GM21390 (cell line): ENCODE measurements at regions not wholly inside any gene's neighbourhood (a gene's known extent, or its start where the extent isn't known, plus 50 kb on each side); places are given as distances from the start of the nearest gene placed in this dataset.
A peak's percentile ranks its signal among the peaks of the same experiment; 100 is the strongest.

ENCODE experiments used
- ATAC-seq: cut with Tn5 transposase; IDR thresholded peaks from one replicate; pipeline ENCODE4 v1.9.1; 2021; ENCODE audit not compliant: unreplicated experiment

DNA sequence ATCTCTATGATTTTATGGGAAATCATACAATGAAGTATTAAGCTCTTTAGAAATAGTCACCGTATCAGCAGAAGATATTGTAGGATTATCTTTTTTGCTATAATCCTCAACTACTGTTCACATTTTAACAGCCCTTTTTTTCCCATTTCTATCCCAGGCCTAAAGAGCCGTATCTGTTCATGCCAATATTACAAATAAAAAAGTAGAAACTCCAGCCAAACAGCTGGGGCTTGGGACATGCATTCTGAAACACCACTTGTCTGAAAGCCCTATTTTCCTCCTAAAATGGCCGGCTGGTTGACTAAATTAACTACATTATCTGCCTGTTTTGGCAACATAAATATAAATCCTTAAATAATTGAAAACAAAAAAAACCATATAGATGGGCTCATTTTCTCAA lies 477.8 kb downstream of the CDH2 start:
- ATAC-seq = no peak

DNA sequence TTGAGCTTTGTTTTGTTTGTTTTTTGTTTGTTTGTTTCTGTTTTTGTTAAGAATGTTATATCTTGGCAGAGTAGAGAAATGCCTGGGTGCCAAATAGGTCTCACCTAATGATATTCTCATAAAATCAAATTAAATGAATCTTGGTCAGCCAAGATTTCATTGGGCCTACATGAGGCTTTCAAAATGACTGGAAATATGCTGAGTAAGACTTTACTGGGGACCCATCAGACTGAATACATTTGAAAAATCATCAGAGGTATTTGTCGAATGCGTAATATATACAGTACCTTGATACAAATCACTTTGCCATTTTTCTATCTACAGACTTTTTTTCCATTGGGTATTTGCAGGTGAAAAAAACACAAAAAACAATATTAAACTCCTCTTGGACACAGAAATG lies 480.8 kb downstream of the CDH2 start:
- ATAC-seq = no peak

DNA sequence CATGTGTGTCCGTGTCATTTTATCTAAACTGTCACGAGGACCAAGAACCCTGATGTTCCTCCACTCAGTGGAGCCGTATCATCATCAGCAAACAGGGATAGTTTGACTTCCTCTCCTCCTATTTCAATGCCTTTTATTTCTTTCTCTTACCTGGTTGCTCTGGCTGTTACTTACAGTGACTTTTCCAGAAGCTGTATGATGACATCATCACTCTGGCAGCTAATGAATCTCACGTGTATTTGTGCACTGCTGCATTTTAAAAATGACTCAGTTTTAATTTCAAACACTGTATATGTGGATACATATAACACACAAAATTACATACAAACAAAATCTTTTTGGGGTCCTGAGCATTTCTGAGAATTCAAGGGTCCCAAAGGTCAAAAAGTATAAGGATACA lies 481.4 kb downstream of the CDH2 start:
- no peak for ATAC-seq

DNA sequence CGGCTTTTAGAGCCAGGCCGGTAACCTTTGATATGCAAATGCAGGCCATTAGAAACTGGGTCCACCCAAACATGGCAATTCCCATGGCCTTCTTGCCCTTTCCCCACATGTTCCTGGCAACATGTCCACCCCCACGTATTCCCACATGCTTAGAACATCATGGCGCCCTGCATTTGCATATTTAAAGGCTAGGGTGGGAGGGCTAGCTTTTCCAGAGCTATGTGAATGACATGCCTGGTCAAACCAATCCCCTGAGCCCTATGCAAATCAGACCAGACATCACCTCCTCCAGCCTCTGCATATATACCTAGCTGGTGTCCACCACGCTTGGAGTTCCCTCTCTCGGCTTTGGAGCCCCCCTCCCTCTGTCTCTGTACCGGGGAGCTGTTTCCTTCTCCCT lies 481.9 kb downstream of the CDH2 start:
- no peak for ATAC-seq

DNA sequence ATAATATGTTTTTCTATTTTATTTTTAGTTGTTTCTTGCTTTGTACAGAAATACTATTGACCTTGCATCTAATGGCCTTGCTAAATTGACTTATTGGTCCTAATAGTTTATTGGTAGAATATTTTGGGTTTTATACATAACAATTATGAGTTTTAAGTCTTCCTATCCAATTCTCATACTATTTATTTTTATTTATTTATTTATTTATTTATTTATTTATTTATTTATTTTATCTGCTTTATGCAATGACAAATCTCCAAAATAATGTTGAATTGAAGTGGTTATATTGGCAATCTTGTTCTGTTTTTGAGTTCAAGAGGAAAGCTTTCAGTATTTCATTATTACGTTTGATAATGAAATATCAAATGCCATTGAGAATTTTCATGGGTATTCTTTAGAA lies 488.3 kb downstream of the CDH2 start:
- no peak for ATAC-seq

DNA sequence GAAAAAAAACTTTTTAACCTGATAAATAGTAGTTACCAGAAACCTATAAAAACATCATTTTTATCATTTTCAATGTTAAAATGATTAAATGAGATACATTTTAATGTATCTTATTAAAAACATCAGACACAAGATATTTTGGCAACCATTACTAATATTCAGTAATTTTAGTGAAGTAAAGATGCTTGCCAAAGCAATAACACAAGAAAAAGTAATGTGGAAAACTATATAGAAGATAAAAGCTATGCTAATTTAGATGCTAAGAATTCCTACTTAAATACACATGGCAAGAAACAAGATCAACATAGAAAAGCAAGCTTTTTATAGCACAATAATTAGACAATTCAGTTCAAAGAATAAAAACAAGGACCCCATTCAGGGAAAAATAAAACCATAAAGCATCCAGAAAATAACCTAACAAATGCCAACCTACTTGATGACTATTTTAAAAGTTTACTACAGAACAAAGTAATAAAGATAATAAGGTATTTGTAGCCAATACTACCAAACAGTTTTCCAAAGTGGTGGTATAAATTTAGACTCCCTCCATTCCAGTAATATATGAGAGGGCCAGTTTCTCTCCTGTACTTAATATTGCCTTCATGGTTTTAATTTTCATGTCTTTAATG lies 489.5 kb downstream of the CDH2 start:
- ATAC-seq = no peak

DNA sequence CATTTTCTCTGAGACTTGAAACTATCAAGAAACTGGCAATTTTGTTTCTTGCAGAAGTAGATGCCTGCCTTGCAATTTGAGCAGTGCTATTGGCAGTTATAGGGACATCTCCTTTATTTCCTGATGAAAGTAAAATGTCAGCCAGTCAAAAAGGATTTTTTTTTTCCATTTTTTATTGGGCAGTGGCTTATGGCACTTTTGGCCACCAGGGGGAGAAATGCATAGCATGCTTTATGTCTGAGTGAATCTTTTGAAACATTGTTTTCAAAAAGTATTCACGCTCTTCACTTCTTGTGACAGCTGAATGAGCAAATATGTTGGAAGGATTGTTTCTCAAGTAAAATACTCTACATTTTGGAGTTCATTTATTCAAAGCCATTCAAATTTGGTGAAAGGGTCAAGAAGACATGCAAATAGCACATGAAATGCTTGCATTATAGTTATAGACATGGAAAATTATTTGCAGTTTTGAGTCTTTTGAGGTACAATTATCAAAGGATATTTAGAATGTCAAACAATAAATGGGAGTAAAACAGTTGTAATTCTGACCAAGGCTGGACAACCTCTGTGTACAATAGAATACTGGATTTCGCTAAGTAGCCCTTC lies 491.0 kb downstream of the CDH2 start:
- ATAC-seq = no peak

DNA sequence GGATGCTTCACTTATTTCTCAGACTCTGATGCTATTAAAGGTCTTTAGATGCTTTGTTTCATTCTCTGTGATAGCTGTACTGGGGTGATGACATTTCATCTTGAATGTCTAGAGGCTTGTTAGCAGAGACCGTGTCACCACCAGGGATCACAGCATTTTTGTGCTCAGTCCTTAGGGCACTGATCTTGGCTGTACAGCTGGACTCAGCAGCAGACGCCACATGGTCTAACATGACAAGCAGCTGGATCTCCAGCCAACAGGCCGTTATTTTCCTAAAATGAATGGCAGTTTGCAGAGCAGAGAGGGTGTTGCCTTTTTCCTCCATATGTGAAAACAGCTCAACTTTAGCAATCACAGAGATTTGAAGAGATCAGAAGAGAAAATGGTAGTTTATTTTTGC lies 491.8 kb downstream of the CDH2 start:
- no peak for ATAC-seq

DNA sequence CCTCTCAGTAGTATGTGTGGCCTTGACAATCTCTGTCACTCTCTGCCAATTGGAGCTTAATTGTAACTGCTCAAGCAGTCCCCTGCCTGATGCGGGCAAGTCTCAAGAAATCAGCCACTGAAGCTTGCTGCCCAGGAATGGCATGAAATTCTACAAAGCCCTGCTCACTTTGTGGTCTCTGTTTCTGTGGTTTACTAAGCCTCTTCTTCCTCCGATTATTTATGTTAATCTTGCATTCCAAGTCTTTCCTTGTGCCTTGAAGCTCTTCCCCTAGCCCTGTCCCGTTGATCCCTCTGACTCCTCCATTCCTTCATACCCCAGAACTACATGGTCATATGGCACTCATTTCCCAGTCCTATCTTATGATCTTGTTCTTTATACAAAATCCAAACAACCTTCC lies 489.3 kb upstream of the CHST9 start:
- no peak for ATAC-seq

DNA sequence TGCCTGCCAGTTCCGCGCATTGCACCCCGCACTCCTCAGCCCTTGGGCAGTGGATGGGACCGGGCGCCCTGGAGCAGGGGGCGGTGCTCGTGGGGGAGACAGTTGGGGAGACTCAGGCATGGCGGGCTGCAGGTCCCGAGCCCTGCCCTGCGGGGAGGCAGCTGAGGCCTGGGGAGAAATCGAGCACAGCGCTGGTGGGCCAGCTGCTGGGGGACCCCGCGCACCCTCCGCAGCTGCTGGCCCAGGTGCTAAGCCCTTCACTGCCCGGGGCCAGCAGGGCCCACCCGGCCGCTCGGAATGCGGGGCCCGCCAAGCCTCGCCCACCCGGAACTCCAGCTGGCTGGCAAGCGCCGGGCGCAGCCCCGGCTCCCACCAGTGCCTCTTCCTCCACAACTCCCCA lies 488.8 kb upstream of the CHST9 start:
- no peak for ATAC-seq

DNA sequence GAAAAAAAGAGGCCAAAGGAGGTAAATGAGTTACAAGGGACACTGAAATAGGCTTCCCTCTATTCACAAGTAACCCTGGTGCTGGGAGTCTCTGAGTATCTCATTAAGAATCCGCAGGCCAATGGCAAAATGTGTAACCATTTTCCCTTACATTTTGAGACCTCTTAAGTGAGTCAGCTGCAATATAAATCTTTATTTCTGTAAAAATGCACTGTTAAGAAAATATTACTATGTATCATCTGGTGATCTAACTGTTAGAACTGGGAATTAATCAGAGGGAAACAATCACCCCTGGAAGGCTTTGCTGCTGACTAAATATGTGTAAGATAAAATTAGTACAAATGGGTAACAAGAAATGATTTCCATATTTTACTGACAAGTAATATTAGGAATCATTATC lies 483.1 kb upstream of the CHST9 start:
- ATAC-seq = no peak

DNA sequence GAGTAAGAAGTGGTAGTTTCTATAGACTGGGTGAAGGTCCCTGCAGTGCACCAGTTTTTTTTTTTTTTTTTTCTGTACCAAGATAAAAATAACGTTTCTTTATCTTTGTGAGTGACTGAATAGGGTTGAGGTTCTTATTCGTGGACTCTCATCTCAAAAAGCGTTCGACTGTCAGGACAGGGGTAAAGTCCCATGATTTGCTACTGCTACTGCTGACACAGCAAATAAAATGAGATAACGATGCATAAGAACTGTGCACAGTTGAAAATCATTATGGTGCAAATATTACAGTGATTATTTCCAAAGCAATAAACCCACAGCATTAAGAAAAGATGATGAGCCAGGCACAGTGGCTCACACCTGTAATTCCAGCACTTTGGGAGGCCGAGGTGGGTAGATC lies 482.0 kb upstream of the CHST9 start:
- ATAC-seq = no peak

DNA sequence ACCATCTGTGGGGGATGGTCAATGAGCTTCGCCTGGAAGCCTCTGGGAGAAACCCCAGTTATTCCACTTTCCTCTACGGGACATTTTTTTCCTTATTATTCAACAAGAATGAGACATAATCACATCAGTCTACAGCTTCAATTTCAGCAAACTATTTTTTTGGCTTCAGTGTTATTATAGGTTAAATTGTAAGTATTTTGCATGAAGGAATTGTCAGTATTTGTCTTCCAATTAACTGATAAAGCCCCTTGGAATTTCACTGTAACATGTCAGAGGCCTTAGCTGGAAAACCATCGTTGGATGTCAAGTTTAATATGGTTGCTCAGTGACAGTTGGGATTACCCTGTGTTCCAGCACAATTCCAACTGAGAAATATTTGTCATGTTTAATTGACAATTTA lies 480.9 kb upstream of the CHST9 start:
- no peak for ATAC-seq

DNA sequence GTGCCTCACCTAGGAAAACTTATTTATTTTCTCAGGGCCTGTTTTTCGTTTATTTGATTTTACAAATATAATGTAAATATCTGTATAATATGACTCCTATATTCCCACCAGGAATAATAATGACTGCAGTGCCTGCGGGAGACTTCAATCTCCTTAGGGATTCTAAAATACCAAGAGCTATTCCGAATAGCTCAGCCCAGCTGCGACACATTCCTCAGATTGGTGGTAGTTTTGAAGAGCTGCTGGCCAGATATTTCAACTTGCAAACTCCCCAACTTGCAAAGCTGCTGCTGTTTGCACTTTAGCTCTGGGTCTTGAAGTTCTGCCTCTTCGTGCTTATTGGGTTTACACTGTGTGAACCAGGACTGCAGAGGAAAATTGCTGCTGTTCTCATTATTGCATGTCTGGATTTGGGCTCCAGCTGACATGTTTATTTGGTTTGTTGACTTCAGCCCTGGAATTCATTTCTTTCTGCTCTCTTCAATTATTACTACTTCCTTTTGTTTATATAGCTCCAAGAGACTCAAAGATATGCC lies 480.2 kb upstream of the CHST9 start:
- no peak for ATAC-seq

DNA sequence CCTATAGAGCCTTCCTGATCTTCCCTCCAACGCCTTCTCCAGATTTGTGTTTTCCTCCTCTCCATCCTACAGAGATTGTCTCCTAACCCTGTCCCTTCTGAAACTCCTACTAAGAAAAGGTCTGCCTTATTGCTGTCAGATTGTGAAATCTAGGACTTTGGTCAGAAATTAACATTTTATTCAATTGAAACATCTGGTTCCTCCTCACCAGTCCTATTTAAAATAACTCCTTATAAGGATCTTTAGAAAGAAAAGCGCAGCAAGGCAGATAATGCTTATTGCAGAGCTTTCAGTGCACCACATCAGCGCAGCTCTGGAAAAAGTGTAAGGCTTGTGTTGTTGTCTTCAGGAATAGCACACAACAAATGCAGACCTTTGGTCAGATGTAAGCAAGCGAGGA lies 477.8 kb upstream of the CHST9 start:
- no peak for ATAC-seq

DNA sequence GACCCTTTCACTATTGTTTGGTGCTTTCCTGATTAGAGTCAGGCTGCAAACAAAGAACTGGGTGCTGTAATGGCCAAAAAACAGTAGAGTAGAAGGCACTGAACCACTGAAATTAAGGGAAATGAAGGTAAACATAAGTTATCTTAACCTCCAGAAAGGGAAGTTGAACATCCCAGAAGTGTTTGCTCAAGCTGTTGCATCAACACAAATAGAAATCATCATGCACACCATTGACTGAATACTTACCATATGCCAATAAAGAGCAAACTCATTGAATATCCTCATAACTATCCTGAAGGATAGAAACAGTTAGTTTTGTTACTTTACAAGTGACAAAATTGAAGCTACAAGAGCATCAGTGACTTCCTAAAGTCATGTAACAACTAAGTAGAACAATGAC lies 477.4 kb upstream of the CHST9 start:
- ATAC-seq = no peak

DNA sequence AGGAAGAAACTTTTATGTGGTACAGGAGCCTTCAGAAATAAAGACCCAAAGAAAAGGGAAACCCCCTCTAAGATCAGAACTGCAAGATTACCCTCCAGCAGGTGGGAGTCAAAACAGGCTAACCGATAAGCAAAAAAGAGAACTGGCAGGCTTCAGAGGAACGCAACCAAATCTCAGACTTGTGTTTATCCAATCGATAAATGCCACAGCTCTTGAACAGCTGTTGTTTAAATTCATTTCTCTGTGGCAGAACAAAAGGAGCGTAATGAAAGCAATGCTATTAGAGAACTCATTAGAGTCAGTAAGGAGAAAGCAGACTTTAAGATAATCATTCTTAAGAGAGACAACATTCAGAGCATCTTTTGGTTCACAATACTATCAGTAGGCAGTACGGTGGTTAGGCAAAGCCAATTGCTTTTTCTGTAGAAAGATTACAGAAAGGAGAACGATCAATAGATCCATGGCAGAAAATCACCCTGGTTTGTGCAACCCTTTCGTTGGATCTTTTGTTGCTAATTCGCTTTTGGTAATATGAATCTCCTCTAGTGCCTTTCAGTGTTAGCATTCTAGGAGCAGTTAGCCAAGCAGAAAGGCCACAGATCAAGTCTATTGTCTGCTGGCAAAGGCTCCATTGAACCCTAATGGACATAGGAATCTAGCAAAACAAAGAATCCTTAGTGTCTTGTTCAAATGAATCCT lies 476.4 kb upstream of the CHST9 start:
- ATAC-seq = no peak

DNA sequence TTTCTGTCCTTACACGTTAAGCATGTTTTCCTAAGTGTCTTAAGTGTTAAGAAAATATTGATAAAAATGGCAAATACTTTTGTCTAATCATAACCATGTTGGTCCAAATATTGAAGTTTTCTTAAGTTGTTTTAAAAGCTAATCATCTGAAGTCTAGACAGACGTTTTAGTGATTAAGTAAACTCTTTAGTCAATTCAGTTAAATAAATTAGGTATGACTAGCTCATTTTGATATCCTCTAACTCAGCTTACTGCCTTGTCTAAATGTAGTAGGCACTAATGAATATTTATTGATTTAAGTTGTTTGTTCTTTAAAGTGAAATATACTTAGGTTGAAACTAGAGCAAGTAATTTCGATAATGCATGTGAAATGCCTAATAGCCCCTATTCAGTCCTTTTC lies 471.8 kb upstream of the CHST9 start:
- no peak for ATAC-seq

DNA sequence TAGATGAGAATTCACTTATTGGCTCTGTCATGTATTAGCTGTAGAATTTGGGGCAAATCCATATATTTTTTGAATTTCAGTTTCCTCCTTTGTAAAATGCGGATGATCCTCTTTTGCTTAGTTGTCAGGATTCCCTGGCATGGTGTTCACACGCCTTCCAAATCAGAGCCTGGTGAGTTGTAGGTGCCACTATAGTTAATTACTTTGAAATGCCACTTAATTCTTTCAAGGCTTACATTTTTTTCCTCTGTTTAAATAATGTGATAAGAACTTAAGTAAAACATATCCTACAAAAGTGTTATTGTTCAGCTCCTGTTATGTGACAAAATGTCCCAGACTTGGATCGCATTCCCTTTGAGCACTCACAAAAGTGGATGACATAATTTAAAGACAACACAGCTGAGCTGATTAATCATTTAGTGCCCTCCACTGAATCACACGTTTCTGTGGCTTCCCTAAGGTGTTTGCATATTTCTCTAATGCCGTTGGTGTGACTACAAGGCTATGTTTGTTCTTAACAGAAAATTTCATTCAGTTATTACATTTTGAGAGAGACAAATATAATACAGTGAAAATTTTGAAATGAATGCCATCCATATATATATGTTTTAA lies 471.2 kb upstream of the CHST9 start:
- ATAC-seq = no peak

DNA sequence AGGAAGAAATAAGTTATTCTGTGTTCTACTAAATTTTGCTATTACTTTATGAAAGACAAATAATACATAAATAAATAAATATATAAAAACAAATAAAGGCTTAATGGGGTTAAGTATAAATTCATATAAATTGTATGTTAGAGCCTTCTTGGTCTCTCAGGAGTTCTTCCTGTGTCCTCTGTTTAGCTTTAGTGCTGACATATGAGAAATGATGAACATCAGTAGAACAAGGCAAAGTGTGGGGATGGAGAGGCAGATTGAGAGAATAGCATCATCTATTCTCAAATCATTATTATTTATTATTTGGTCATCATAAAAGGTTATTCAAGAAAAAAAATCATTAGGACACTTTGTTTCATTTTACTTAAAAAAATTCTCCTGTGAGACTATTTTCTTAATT lies 468.1 kb upstream of the CHST9 start:
- ATAC-seq = no peak

DNA sequence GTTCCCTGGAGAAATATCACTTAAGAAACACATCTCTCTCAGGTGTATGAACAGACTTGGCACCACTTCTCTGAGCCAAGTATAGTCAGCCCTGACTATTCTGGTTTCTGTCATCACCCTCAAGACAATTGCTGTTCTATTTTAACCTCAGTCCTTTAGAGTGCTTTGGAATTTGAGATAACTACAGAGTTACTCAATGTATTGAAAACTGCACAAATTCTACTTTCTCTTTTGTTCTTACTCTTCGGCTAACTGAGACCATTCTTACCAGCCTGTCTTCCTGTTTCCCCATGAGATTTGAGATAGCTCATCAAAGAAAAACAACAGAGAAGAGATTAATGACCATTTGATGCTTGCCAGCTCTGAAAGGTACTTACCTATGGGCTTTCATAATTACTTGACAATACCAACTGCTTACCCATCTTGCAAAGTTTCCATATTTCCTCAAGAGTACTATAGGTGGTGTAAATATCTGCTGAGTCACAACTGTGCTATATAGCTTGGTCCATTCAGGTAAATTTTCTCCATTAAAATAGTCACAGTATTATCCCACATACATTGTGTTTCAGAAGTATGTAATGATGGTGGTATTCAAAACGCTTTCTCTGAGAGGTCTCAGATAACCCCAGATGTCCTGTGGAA lies 467.5 kb upstream of the CHST9 start:
- peak; percentile 79 for ATAC-seq

DNA sequence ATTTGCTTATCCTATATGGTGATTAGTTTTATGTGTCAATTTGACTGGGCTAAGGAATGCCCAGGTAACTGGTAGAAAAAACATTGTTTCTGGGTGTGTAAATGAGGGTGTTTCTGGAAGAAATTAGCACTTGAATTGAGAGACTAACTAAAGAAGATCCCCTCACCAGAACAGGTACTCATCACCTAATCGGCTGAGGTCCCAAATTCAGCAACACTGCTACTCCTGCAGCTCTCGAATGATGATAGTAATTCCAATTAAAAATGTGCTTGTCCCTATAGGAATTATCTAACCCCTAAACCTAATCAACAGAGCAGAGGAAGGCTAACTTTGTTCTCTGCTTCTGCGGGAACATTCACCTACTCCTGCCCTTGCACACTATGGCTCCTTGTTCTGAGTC lies 464.5 kb upstream of the CHST9 start:
- ATAC-seq = no peak
